Fibroblast of peridontal ligament (primary cell): ENCODE measurements at regions not wholly inside any gene's neighbourhood (a gene's known extent, or its start where the extent isn't known, plus 50 kb on each side); places are given as distances from the start of the nearest gene placed in this dataset.
A peak's percentile ranks its signal among the peaks of the same experiment; 100 is the strongest.
"Not testable (repeated sequence)": the region's sequence is repeated elsewhere in the genome, so short reads cannot be mapped to it uniquely, and the experiment has no call there.

ENCODE experiments used
- DNase-seq: peaks from one replicate; pipeline ENCODE4 v3.0.0-alpha.2; 2010; ENCODE audit errors: extremely low read depth

- no peak for DNase-seq
Measured at GRCh38 chr2:156005999-156006712, 326.4 kb downstream of the NR4A2 start.

- DNase-seq = no peak
Measured at GRCh38 chr2:156005531-156005930, 327.0 kb downstream of the NR4A2 start.

DNA sequence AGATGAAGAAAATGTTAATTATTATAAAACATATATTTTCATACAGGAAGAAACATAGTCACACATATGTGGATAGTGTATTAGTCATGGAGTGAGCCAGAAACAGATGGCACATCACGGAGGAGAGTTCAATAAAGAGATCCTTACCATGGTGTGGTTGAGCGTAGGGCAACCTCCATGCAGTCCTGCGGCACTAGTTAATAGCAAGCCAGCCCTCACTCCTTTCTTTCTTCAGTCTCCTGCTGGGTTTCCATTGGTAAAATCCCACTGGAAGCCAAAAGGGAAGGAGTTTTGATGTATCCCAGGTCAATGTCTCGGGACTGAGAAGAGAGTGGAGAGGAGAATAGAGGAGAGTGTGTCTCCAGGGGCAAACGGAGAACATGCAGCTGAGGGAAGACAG is 328.1 kb downstream of the NR4A2 start:
- DNase-seq = no peak

DNA sequence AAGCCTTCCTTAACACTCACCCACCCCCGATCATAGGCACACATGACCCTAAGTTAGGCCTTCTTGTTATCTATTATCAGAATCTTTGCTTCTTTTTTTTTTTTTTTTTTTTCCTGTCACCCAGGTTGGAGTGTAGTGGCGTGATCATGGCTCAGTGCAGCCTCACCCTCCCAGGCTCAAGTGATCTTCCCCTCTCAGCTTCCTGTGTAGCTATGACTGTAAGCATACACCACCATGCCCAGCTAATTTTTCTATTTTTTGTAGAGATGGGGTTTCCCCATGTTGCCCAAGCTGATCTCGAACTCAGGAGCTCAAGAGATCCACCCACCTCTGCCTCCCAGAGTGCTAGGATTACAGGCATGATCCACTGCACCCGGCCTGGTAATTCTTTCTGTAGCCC is 328.7 kb downstream of the NR4A2 start:
- no peak for DNase-seq

- DNase-seq = no peak
Measured at GRCh38 chr2:156001851-156002250, 330.7 kb downstream of the NR4A2 start.

- DNase-seq = no peak
Measured at GRCh38 chr2:155997538-155997937, 335.0 kb downstream of the NR4A2 start.

DNA sequence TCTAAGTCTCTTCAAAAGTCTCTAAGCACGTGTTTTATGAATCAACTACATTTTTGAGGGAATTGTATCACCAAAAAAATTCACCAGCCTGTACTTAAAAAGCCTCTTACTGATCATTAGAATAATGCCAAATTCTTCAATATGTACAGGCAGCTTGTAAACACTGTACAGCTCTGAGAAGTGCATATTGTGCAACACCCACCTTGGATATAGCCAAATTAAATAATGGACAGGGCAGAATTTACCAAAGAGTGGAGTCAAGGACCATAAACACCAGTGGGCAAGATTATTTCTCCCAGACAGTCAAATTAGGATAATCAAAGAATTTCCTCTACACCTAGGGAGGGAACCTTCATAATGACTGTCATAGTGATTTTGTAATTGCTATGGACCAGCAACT is 338.2 kb downstream of the NR4A2 start:
- DNase-seq = no peak

DNA sequence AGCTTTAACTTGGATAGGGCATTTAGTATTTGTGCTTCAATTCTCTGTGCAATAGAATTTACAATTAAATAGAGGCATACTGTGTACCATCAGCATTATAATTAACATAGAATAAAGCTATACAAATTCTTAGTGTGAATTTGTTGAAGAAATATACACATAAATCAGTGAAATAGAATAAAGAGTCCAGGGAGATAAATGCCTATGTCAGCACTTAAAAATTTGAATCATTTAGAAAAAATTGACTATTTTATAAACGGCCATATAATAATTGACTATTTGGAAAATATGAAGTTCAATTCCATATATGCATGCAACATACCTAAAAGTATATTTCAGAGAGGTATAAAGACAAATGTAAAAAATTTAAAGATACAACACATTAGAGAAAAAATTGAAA is 348.7 kb downstream of the NR4A2 start:
- DNase-seq = no peak

GRCh38 chr2:155982135-155982534 is 350.4 kb downstream of the NR4A2 start:
- no peak for DNase-seq

GRCh38 chr2:155980941-155981560 is 351.5 kb downstream of the NR4A2 start:
- DNase-seq = peak; percentile 4

DNA sequence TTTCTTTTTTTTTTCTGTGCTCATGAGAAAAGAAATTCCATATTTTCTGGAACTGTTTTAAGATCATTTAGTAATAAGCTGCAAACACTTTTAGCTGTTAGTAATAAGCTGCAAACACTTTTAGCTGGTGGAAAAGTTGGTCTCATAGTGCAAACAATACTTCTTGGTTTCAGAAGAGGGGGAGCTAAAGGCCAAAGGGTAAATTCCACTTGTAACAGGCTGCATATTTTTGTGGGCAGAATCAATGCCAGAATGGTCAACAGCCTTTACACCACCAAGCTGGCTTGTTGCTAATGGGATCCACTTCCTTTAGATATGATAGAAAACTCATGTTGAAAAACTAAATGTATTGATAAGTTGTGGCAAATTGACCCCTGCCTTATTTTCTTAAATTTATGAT is 356.8 kb downstream of the NR4A2 start:
- peak; percentile 78 for DNase-seq

DNA sequence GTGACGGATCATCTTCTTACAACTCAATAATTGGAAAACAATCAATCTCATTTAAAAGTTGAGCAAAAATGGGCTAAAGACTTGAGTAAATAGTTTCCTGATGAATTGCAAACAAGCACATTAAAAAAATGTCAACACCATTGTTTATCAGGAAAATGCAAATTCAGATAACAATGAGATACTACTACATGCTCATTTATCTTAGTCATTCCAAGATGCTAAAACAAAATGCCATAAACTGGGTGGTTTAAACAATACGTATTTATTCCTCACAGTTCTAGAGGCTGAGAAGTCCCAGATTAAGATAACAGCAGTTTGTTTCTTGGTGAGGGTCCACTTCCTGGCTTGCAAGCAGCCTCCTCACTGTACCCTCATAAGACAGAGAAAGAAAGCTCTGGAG is 359.6 kb downstream of the NR4A2 start:
- DNase-seq = no peak

GRCh38 chr2:155966064-155966471 is 366.5 kb downstream of the NR4A2 start:
- DNase-seq = not testable (repeated sequence)

DNA sequence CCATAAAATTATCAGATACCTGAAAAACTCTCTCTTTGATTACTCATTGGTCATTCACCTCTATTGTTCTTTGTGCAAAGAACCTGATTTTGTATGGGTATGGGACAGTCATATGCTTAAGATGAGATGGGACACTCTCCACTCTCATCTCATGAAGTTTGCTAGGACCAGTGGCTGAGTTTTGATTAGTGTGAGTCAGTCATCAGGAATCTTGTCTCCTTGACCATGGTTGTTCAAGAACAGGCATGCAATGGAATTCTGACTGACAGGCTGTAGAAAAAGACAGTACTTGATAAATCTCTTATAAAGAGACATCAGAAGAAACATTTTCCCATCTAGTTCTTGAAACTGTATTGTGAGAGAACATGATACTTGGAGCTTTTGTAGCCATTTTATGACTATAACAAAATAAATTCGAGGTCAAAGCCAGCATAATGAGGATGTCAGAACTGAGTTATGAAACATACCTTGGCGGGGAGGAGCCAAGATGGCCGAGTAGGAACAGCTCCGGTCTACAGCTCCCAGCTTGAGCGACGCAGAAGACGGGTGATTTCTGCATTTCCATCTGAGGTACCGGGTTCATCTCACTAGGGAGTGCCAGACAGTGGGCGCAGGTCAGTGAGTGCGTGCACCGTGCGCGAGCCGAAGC is 367.0 kb downstream of the NR4A2 start:
- DNase-seq = no peak

DNA sequence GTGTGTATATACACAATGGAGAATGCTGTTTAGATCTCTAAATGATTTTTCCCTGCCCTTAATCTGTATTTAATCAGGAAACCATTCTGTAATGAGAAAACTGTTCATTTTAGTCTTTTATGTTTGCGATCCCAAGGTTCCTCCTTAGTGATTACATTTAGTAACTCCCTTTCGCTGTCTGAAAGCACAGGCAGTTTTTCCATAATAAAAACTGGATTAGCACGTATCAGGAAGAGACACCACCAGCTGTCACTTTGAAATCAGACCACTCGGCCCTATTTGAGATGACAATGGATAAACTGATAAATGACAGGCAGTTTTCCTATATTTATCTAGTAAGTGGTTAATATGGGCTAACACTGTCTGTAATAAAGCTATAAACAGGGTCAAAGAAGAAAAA is 370.9 kb downstream of the NR4A2 start:
- DNase-seq = no peak

DNA sequence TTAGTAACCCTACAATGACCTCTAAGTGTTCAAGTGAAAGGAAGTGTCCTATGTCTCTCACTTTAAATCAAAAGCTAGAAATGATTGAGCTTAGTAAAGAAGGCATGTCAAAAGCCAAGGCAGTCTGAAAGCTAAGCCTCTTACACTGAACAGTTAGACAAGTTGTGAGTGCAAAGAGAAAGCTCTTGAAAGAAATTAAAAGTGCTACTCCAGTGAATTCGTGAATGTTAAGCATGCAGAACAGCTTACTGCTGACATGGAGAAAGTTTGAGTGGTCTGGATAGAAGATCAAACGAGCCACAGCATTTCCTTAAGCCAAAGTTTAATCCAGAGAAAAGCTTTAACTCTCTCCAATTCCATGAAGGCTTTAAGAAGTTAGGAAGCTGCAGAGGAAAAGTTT is 373.7 kb downstream of the NR4A2 start:
- no peak for DNase-seq

GRCh38 chr2:155947069-155947468 is 385.5 kb downstream of the NR4A2 start:
- no peak for DNase-seq

DNA sequence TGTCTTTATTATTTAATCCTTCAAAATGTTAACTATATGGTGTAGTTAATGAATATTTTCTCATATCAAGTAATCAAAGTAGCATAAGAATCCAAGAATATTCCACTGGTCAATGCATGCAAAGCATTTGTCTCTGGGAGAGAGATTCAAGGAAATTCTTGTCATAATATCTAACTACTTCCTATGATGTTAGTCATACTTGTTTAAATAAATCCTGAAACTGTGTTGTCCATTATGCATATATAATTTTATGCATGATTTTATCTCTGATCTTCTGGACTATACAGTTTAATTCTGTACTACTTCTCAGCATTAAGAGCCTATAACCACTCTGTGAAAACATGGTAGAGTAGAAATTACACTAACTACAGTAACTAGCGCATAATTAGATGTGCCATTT is 388.3 kb downstream of the NR4A2 start:
- DNase-seq = peak; percentile 22

- no peak for DNase-seq
Measured at GRCh38 chr2:155930312-155930711, 402.2 kb downstream of the NR4A2 start.

- no peak for DNase-seq
Measured at GRCh38 chr2:155917380-155917779, 415.1 kb downstream of the NR4A2 start.

DNA sequence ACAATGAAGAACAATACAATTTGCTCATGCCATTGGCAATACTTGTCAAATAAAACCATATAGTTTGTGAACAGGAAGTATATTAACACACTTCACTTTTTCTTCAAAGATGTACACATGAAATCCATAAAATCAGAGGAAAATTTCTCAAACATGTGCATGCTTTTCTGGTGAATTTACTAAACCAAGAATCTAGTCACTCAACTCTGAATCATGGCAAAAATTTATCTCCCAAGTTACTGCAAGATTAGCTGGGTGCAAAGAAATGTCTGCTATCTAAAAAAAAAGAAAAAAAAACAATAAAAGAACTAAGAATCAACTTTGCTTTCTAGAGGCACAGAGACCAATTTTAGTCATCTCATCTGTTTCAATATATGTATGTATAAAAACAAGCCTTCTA is 419.2 kb downstream of the NR4A2 start:
- DNase-seq = peak; percentile 57

DNA sequence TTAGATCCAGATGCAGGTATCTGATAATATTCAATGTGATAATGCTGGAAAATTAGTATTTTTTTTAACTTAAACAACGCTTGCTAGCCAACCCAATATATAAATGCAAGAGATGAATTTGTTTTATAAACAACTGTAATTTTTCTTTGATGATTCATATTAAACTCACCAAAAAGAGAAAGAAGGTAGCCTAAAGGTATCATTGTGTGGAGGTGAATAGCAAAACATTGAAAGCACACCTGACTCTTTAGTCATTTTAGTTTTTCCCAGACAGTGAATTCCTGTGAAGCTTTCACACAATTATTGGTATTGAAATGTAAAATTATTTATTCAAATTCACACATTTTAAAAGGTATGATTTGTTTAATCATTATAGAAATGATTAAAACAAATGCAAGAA is 424.0 kb downstream of the NR4A2 start:
- no peak for DNase-seq

DNA sequence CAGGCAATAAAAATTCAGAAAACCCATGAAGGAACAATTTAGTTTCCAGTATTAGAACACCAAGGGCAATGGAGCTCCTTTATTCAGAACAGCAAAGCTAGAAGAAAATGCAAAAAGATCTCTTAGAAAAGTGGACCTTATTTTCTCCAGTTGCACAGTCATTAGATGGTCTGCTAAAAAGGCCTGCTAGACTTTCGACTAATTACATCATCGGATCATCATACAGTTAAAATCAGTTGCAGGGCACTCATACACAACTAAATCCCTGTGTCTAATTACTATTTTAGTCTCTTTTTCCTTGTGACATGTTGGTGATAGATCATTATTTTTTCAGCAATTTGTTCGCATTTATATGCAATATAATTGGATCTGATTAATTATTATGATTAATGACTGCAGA is 425.3 kb downstream of the NR4A2 start:
- no peak for DNase-seq
